ENCODE measurements at regions not wholly inside any gene's neighbourhood (a gene's known extent, or its start where the extent isn't known, plus 50 kb on each side); places are given as distances from the start of the nearest gene placed in this dataset.
A peak's percentile ranks its signal among the peaks of the same experiment; 100 is the strongest.

- no peak overlapping the region for H3K4ac ChIP-seq (replicated peaks; ENCODE audit: insufficient read length, low read depth, low read length)
- H3K4me1 ChIP-seq (replicated peaks in 1 of 4; ENCODE audit: control insufficient read depth in 3 of 4, insufficient read depth in 4 of 4, low read length in 3 of 4): peaks cover 0 to 2% (median 0%) of the 10 kb centered on the region in 4 experiments; a peak in 1 of 7 replicates
- no peak overlapping the region for H3K18ac ChIP-seq (ENCODE audit: extremely low read depth, low read length)
- H3K9me3 ChIP-seq (ENCODE audit: insufficient read depth in 2 of 2, low read depth in 1 of 2, low read length in 1 of 2): no peaks in the 10 kb centered on the region
- H2BK120ac ChIP-seq (replicated peaks; ENCODE audit: low read depth, low read length): no peak overlapping the region
- H2BK15ac ChIP-seq (ENCODE audit: low read length): peak overlapping the region; percentile 96
- DNase-seq (ENCODE audit: low read depth in 1 of 2, low spot score in 2 of 2): peak; percentile 54 to 95
- H3K9ac ChIP-seq (replicated peaks in 1 of 4; ENCODE audit: extremely low read depth in 1 of 4, low read depth in 3 of 4, low read length in 3 of 4): no peak overlapping the region; a peak in 1 of 7 replicates
- peak overlapping the region; percentile 27; the same call in 1 of the 2 replicates for H2BK5ac ChIP-seq (ENCODE audit: low read depth, low read length)
- H2BK12ac ChIP-seq (ENCODE audit: low read depth, low read length): no peak overlapping the region; the same call in 1 of the 2 replicates
- ChIA-PET POLR2A (ENCODE audit: partially characterized antibody) (interaction anchor here (0.7 to 1.1 kb wide), 2 partner anchors 60 to 62 kb away, joined by 3 read pairs; no protein-coding TSS in a partner anchor), CTCF (ENCODE audit: partially characterized antibody) (interaction anchor here (0.6 to 7.3 kb wide), 65 partner anchors 10 to 530 kb away, joined by 3 to 77 read pairs (median 5); partner anchors contain the start of genes LRRC32 and TSKU)
- no peak overlapping the region for H3K56ac ChIP-seq (replicated peaks; ENCODE audit: insufficient read length, low read depth, low read length)
- no peak overlapping the region for H3K27ac ChIP-seq (ENCODE audit: low read depth, low read length)
- H3K79me2 ChIP-seq (ENCODE audit: control insufficient read depth in 1 of 2, insufficient read depth in 2 of 2, low read length in 2 of 2): no peaks in the 10 kb centered on the region
- H3K23ac ChIP-seq (ENCODE audit: insufficient read length): no peak overlapping the region
- H2AK5ac ChIP-seq (ENCODE audit: low read depth, low read length): no peak overlapping the region
- H4K8ac ChIP-seq (ENCODE audit: extremely low read depth, insufficient read depth, low read length): peak overlapping the region; percentile 85; the same call in 1 of the 2 replicates
- FAIRE-seq: peak; percentile 83
- no peak overlapping the region for H4K5ac ChIP-seq (ENCODE audit: insufficient read length, low read depth, low read length)
- peak overlapping the region; percentile 25 for H4K91ac ChIP-seq (replicated peaks; ENCODE audit: insufficient read length, low read length)
- H2BK20ac ChIP-seq (ENCODE audit: low read length): no peak overlapping the region; the same call in 1 of the 2 replicates
- WGBS, 2 experiments (ENCODE audit: extremely low coverage in 1 of 2, insufficient coverage in 1 of 2, insufficient read length in 1 of 2, insufficient replicate concordance in 2 of 2, low coverage in 1 of 2, low lambda C conversion rate in 2 of 2, missing lambda C conversion rate in 1 of 2): 29% methylated on average over 25 of the region's 25 CpGs; no CpG with 5 or more reads in 1 of the 2 experiments
- no peaks in the 10 kb centered on the region for H3K36me3 ChIP-seq (ENCODE audit: control insufficient read depth in 2 of 4, insufficient read depth in 4 of 4, low read length in 3 of 4)
- no peaks in the 10 kb centered on the region; a peak in 2 of 7 replicates for H3K27me3 ChIP-seq (replicated peaks in 1 of 4; ENCODE audit: control insufficient read depth in 3 of 4, extremely low read depth in 1 of 4, insufficient read depth in 3 of 4, low read length in 3 of 4)
- H3K79me1 ChIP-seq (ENCODE audit: low read depth, low read length): no peaks in the 10 kb centered on the region
- no peaks in the 10 kb centered on the region for H3K23me2 ChIP-seq (ENCODE audit: low read depth, low read length)
- H3K4me3 ChIP-seq (ENCODE audit: extremely low read depth in 1 of 4, insufficient read depth in 2 of 4, low read depth in 3 of 4, low read length in 4 of 4): no peak overlapping the region
- no peak overlapping the region for H3K14ac ChIP-seq (ENCODE audit: insufficient read length)
- H4K20me1 ChIP-seq (replicated peaks in 1 of 2; ENCODE audit: control insufficient read depth in 1 of 2, insufficient read depth in 2 of 2, low read length in 2 of 2): no peaks in the 10 kb centered on the region
- H3K4me2 ChIP-seq (ENCODE audit: insufficient read depth in 1 of 2, low read depth in 2 of 2, low read length in 2 of 2): peak overlapping the region in 1 of 2 experiments; percentile 49; a peak in 3 of 4 replicates
- peak overlapping the region; percentile 67 for H2AFZ ChIP-seq (ENCODE audit: low read length)
- TF ChIP-seq KDM5A (IDR thresholded peaks at IDR 0.05; ENCODE audit: low read length) (no peak), CTCF (IDR thresholded peaks at IDR 0.05; ENCODE audit: control extremely low read depth in 1 of 3, insufficient read depth in 1 of 3, low read depth in 1 of 3, low read length in 3 of 3) (peak; percentile 91 to 94 (median 92)), RAD21 (IDR thresholded peaks at IDR 0.05 in 1 of 2, conservative IDR thresholded peaks at IDR 0.05 in 1 of 2; ENCODE audit: low read depth in 2 of 2, low read length in 2 of 2) (peak; percentile 72 to 80), SUZ12 (IDR thresholded peaks at IDR 0.05; ENCODE audit: low read length) (0 out of 2 replicates have a peak, but pooled peaks have one; percentile 19), BACH1 (IDR thresholded peaks at IDR 0.05; ENCODE audit: low read length) (peak; percentile 24; the same call in 1 of the 2 replicates), SP4 (IDR thresholded peaks at IDR 0.05; ENCODE audit: low read length) (no peak), RFX5 (IDR thresholded peaks at IDR 0.05; ENCODE audit: borderline replicate concordance, low read depth, low read length) (no peak)
Observed at GRCh38 chr11:76721755-76722677, 51.5 kb upstream of the LRRC32 start.
